ENCODE measurements at regions not wholly inside any gene's neighbourhood (a gene's known extent, or its start where the extent isn't known, plus 50 kb on each side); places are given as distances from the start of the nearest gene placed in this dataset.
"Not testable (repeated sequence)": the region's sequence is repeated elsewhere in the genome, so short reads cannot be mapped to it uniquely, and the experiment has no call there.

- no peak for DNase-seq
These were observed 566.8 kb upstream of the TMPRSS15 start for GRCh38 chr21:18970416-18970815.

- DNase-seq = no peak
These were observed 567.4 kb upstream of the TMPRSS15 start for GRCh38 chr21:18970941-18971340.

- DNase-seq = no peak
These were observed 582.0 kb upstream of the TMPRSS15 start for GRCh38 chr21:18985584-18985983.

GRCh38 chr21:18986197-18986596, 582.6 kb upstream of the TMPRSS15 start:
- peak in 1 of 2 donors; percentile 36 for DNase-seq

DNA sequence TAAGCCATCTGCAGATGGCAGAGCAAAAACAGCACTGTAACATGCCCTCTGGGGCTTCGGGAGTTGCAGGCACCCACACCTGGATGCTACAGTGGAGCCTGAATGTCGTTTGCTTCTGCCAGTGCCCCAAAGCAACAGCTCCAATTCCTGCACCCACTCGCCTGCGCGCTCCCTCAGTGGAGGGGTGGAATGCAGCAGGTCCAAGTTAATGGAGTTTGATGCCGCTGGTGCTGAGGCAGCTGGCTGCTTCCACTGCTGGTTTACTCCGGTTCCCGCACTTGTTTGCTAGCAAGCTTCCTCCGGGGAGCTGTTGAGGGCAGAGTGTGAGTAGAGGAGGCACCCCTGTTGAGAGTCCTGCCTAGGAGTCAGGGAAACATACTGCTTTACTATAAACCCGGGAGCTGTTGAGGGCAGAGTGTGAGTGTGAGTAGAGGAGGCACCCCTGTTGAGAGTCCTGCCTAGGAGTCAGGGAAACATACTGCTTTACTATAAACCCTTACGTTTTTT, 584.0 kb upstream of the TMPRSS15 start:
- no peak for DNase-seq

DNA sequence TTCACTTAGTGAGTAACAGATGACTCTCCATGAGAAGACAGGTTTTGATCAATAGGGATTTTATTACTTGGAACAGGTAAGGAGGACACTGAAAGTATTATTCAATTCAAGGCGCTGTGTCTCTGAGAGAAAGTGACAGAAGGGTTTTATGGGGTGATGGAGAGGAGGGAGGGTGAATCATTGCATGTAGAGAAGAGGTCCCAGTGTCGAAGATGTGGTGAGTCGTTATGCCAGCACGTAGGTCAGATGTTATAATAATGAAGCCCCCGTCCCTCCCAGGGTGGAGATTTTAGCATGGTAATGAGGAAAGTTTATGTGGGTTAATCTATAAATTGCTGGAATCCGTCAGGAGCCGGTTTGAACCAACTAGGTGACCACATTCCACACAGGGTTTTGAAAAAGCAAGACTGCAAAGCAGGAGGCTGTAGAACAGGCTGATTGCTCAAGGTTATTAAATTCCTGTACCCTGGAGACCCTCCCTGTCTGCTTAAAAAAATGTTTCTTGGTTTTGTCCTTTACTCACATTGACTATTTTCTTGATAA, 586.4 kb upstream of the TMPRSS15 start:
- DNase-seq = no peak

DNA sequence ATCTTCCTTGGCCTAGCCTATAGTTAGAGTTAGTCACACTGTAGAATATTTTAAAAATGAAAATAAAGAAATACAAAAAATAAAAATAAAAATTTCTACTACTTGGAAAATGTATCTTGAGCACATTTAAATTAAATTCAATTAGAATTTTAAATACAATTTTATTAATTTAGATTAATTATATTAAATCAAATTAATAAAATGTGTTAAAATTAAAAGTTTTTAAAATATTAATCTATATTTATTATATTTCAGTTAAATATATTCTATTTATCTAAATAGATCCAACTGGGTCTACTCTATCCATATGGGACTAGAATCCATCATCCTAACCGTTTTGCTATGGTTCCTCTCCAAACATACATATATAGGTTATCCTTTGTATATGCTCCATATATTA, 588.3 kb upstream of the TMPRSS15 start:
- DNase-seq = no peak

DNA sequence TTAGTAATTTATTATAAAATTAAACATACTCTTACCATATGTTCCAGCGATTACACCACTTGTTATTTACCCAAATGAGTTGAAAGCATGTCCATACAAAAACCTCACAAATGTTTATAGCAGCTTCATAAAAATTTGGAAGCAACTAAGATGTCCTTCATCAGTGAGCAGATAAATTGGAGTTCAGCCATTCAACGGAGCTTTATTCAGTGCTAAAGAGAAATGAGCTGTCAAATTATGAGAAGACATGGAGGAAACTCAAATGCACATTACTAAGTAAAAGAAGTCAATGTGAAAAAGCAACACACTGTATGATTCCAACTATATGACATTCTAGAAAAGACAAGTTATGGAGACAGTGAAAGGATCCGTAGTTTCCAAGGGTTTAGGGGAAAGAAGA, 606.7 kb upstream of the TMPRSS15 start:
- DNase-seq = no peak

DNA sequence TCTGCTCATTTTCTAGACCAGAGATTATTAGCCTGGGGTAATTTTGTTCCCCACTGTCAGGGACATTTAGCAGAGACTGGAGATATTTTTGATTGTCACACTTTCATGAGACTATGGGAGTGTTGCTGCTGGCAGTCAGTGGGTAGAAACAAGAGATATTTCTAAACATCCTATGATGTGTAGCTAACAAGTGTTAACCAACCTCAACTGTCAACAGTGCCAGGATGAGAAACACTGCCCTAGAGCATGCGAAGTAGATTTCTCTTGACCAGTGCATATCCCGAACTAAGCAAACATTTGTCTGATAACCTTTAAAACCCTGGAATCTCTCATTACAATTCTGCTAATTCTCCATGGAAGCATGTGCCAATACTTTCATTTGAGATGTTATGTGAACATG, 607.4 kb upstream of the TMPRSS15 start:
- no peak for DNase-seq

- no peak for DNase-seq
These were observed 607.9 kb upstream of the TMPRSS15 start for GRCh38 chr21:19011451-19011850.

- no peak for DNase-seq
These were observed 610.3 kb upstream of the TMPRSS15 start for GRCh38 chr21:19013916-19014315.

GRCh38 chr21:19018529-19018928, 614.9 kb upstream of the TMPRSS15 start:
- DNase-seq = no peak

GRCh38 chr21:19022978-19023377, 619.4 kb upstream of the TMPRSS15 start:
- no peak for DNase-seq

DNA sequence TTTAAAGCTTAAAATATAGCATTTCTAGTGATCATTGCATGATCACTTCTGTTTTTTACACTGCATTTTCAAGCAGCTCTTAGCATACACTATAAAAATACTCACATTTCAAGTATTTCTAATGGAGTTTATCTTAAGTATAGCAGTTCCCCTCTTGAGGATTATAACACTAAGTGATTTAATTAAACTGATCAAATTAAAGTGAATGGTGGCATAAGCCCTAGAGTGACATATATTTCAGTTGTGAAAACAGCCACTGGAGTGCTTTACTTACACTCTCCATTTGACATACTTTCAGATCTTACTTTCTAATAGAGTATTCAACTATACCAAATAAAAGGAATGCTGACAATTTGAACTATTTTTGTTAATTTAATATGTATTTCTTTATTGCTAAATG, 623.3 kb upstream of the TMPRSS15 start:
- DNase-seq = no peak

GRCh38 chr21:19029816-19030215, 626.2 kb upstream of the TMPRSS15 start:
- no peak for DNase-seq

GRCh38 chr21:19031953-19032352, 628.4 kb upstream of the TMPRSS15 start:
- DNase-seq = no peak

GRCh38 chr21:19034041-19034440, 630.5 kb upstream of the TMPRSS15 start:
- no peak for DNase-seq

DNA sequence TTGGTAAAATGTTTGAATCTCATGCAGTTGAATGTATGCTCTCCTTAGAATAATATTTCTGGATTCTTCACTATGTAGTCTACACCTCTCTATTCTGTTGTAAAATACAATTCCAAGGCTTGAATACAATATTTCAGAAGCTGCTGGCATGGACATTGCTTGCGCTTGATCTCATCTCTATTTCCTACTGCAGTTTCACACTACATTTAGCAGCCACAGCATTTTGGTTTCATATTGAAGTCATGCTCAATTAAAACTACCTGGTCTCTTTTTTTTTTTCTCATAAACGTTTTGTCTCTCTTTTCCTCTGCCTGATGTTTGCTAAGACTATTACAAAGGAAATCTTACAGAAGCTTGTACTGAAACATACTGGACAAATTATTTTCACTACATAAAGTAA, 631.0 kb upstream of the TMPRSS15 start:
- no peak for DNase-seq

DNA sequence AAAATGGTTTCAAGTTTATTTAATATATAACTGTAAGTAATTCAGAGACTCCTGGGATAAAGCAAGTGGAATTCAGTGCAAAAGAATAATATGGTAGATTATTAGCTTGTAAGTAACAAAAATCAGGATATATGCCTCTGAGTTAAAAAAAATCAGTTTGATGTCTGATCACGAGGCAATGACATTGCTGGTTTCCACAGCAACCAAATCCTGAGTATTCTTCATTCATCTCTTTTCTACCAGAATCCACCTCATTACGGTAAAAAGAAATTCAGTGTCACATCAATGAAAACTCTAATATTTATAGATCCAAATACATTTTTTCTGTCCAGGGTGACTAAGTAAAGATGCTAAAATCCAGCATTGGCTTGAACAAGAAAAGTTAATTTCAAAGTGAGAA, 642.3 kb upstream of the TMPRSS15 start:
- no peak for DNase-seq

DNA sequence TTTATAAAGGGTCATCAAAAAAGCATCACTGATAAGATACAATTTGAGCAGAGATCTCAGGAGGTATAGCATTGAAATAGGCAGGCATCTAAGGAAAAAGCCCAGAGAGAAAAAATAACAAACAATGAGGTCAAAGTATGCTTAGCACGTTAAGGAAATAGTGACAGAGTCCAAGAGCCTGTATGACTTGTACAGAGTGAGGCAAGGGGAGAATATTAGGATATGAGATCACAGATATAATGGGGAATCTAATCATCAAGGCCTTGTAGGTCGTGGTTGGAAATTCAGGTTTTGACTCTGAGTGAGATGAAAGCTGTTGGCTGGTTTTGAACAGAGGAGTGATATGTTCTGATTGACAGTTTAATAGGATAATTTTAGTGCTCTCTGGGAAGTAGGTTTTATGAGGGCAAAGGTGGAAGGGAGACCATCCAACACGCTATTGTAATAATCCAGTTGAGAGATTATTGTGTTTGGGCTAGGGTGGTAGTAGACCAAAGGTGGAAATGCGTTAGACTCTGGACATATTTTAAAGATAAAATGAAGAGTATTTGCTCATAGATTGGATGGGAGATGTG, 644.6 kb upstream of the TMPRSS15 start:
- DNase-seq = no peak

GRCh38 chr21:19049567-19049966, 646.0 kb upstream of the TMPRSS15 start:
- no peak for DNase-seq

- DNase-seq = no peak
These were observed 661.6 kb upstream of the TMPRSS15 start for GRCh38 chr21:19065164-19065563.

DNA sequence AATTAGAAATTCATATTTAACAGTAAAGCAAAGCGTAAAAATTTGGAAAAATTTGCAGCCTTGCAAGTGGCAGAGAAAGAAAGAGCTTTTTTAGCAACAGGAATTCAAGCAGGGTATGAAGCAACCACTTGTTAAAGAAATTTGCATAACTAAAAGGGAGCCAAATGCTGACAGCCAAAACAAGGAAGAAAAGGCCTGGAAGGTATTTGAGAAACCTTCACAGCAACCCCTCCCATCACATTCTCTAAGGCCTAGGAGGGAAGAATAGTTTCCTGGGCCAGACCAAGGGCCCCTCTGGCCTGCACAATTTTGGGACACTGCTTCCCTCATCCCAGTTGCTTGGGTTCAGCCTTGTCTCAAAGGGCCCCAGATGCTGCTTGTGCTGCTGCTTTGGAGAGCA, 672.4 kb upstream of the TMPRSS15 start:
- DNase-seq = no peak

DNA sequence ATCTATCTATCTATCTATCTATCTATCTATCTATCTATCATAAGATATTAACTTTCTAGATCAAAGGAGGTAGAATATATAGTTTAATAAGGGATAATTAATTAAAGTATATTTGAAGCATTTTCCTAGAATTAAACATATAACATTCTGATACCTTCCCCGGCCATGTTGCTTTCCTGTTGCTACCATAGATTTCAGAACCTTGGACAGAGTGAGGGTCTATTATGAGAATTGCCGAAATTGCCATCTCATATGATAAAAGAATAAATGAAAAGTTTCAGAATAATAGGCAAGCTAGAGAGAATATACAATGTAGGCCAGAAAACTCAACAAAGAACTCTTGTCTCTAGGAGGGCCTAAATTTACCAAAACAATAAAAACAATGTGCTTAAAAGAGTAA, 706.1 kb upstream of the TMPRSS15 start:
- DNase-seq = no peak

DNA sequence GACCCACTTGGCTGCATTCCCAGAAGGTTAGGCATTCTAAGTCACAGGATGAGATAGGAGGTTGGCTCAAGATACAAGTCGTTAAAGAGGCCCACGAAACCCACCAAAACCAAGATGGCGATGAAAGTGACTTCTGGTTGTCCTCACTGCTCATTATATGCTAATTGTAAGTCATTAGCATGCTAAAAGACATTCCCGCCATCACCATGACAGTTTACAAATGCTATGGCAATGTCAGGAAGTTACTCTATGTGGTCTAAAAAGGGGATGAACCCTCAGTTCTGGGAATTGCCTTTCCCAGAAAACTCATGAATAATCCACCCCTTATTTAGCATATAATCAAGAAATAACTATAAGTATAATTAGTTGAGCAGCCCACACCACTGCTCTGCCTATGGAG, 715.7 kb upstream of the TMPRSS15 start:
- DNase-seq = not testable (repeated sequence)

Data from hippocampal formation (tissue), 2 donors.